Ascending aorta (tissue), 2 donors: ENCODE measurements at regions not wholly inside any gene's neighbourhood (a gene's known extent, or its start where the extent isn't known, plus 50 kb on each side); places are given as distances from the start of the nearest gene placed in this dataset.

Experiments used
- DNase-seq, 2 donors: peaks; one replicate each; pipeline ENCODE4 v3.0.0-alpha.2; 2019; ENCODE audit warnings: low spot score in 2 of 2
- H3K27ac ChIP-seq, 2 donors: fragments of 200-600 bp; sonication (generic); one replicate each; pipeline ENCODE4 v1.5.1; 2016 to 2017; ENCODE audit warnings: mild to moderate bottlenecking in 1 of 2
- H3K27me3 ChIP-seq: fragments of 200-600 bp; sonication (generic); one replicate; pipeline ENCODE4 v1.5.1; 2017
- H3K36me3 ChIP-seq, 2 donors: fragments of 200-600 bp; sonication (generic); one replicate each; pipeline ENCODE4 v1.5.1; 2016
- H3K4me1 ChIP-seq, 2 donors: fragments of 200-600 bp; sonication (generic); one replicate each; pipeline ENCODE4 v1.5.1; 2016 to 2017; ENCODE audit warnings: mild to moderate bottlenecking in 1 of 2
- H3K4me3 ChIP-seq, 2 donors: fragments of 200-600 bp; sonication (generic); one replicate each; pipeline ENCODE4 v1.5.1; 2016 to 2017; ENCODE audit warnings: mild to moderate bottlenecking in 1 of 2
- H3K9me3 ChIP-seq, 2 donors: fragments of 200-600 bp; sonication (generic); one replicate each; pipeline ENCODE4 v1.5.1; 2016
- CTCF ChIP-seq, 3 experiments: fragments of 200-600 bp in 2 of 3; fragments of 450-650 bp in 1 of 3; sonication (generic) in 2 of 3; IDR thresholded peaks; one replicate each; pipeline ENCODE4 v1.5.1; 2016 to 2019; ENCODE audit warnings: antibody characterized with exemption in 3 of 3, mild to moderate bottlenecking in 1 of 3, moderate library complexity in 1 of 3
- intact Hi-C: fragments of 100-400 bp; cut with DNase I; formaldehyde crosslinking; loops from one replicate; pipeline ENCODE4 v1.15.1; 2023

GRCh38 chr5:29061381-29061780 lies 2023.0 kb upstream of the CDH9 start:
- no peaks in the 10 kb centered on the region for H3K36me3 ChIP-seq
- no peaks in the 10 kb centered on the region for H3K27me3 ChIP-seq
- H3K4me3 ChIP-seq, result no peak overlapping the region
- no peaks in the 10 kb centered on the region for H3K4me1 ChIP-seq
- TF ChIP-seq CTCF (IDR thresholded peaks at IDR 0.05), result no peak
- no peak for DNase-seq
- no peak overlapping the region for H3K27ac ChIP-seq
- intact Hi-C loops, result loop anchor here (5.0 kb wide), 1 partner anchor 1519 kb away; no protein-coding TSS in a partner anchor
- no peaks in the 10 kb centered on the region for H3K9me3 ChIP-seq

- Histone ChIP-seq H3K4me3 (no peak overlapping the region), H3K27ac (no peak overlapping the region), H3K9me3 (no peaks in the 10 kb centered on the region), H3K27me3 (no peaks in the 10 kb centered on the region), H3K4me1 (no peaks in the 10 kb centered on the region), H3K36me3 (no peaks in the 10 kb centered on the region)
- intact Hi-C loops, result no loop called here
- no peak for DNase-seq
- no peak for TF ChIP-seq CTCF (IDR thresholded peaks at IDR 0.05)
Observed at GRCh38 chr5:29054694-29055093, 2016.3 kb upstream of the CDH9 start.

GRCh38 chr5:29054282-29054681 lies 2015.9 kb upstream of the CDH9 start:
- no peaks in the 10 kb centered on the region for H3K9me3 ChIP-seq
- H3K4me1 ChIP-seq, result no peaks in the 10 kb centered on the region
- H3K27me3 ChIP-seq, result no peaks in the 10 kb centered on the region
- no peak for DNase-seq
- H3K27ac ChIP-seq, result no peak overlapping the region
- H3K4me3 ChIP-seq, result no peak overlapping the region
- intact Hi-C loops, result no loop called here
- no peaks in the 10 kb centered on the region for H3K36me3 ChIP-seq
- TF ChIP-seq CTCF (IDR thresholded peaks at IDR 0.05), result no peak

- H3K27ac ChIP-seq, result no peak overlapping the region
Observed at GRCh38 chr5:29051509-29051908, 2013.1 kb upstream of the CDH9 start.

GRCh38 chr5:29042152-29042551 lies 2003.8 kb upstream of the CDH9 start:
- Histone ChIP-seq H3K4me1 (no peaks in the 10 kb centered on the region), H3K9me3 (no peaks in the 10 kb centered on the region), H3K27me3 (no peaks in the 10 kb centered on the region), H3K36me3 (no peaks in the 10 kb centered on the region), H3K27ac (no peak overlapping the region), H3K4me3 (no peak overlapping the region)
- no peak for DNase-seq
- intact Hi-C loops, result no loop called here
- TF ChIP-seq CTCF (IDR thresholded peaks at IDR 0.05), result no peak

More at GRCh38 chr5:29051509-29051908, 2013.1 kb upstream of the CDH9 start:
- Histone ChIP-seq H3K4me3 (no peak overlapping the region), H3K9me3 (no peaks in the 10 kb centered on the region), H3K36me3 (no peaks in the 10 kb centered on the region), H3K4me1 (no peaks in the 10 kb centered on the region), H3K27me3 (no peaks in the 10 kb centered on the region)
- no peak for TF ChIP-seq CTCF (IDR thresholded peaks at IDR 0.05)
- intact Hi-C loops, result no loop called here
- DNase-seq, result no peak

- Histone ChIP-seq H3K36me3 (no peaks in the 10 kb centered on the region), H3K9me3 (no peaks in the 10 kb centered on the region), H3K27me3 (no peaks in the 10 kb centered on the region), H3K27ac (no peak overlapping the region), H3K4me3 (no peak overlapping the region), H3K4me1 (no peaks in the 10 kb centered on the region)
- no peak for TF ChIP-seq CTCF (IDR thresholded peaks at IDR 0.05)
- intact Hi-C loops, result no loop called here
- DNase-seq, result no peak
Observed at GRCh38 chr5:29040404-29040803, 2002.0 kb upstream of the CDH9 start.
